NOMO-1 treated with DMSO at 0.1 percent for 48 hours (cell line): ENCODE measurements at regions not wholly inside any gene's neighbourhood (a gene's known extent, or its start where the extent isn't known, plus 50 kb on each side); places are given as distances from the start of the nearest gene placed in this dataset.

Experiments
- DNase-seq: peaks from one replicate; lab custom pipeline; 2025; ENCODE audit not compliant: unreplicated experiment; lab: John Stamatoyannopoulos, UW

GRCh38 chr10:128863411-128863810, 603.6 kb upstream of the MGMT start:
- DNase-seq, result no peak

DNA sequence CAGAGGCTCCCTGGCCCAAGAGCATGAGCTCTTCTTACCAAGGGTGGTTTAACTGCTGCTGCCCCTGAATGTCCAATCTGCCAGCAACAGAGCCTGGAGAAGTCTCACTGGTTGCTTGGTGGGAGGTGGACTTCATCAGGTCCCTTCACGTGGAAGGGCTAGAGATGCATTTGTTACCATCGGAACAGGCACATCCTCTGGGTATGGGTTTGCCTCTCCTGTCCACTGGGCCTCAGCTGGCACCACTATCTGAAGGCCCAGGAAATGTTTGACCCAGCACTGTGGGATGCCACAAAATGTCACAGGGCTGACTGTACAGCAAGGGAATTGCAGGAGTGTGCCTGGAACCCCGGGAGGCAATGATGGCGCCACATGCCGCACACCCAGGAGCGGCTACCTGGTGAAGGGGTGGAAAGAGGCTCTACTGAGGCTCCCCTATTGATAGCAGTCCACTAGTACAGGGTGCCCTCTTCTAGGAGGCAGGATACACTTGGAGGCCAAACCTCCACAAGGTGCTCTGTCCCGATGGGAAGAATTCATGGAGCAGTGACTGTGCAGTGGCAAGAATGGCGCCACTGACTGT, 603.1 kb upstream of the MGMT start:
- no peak for DNase-seq

DNA sequence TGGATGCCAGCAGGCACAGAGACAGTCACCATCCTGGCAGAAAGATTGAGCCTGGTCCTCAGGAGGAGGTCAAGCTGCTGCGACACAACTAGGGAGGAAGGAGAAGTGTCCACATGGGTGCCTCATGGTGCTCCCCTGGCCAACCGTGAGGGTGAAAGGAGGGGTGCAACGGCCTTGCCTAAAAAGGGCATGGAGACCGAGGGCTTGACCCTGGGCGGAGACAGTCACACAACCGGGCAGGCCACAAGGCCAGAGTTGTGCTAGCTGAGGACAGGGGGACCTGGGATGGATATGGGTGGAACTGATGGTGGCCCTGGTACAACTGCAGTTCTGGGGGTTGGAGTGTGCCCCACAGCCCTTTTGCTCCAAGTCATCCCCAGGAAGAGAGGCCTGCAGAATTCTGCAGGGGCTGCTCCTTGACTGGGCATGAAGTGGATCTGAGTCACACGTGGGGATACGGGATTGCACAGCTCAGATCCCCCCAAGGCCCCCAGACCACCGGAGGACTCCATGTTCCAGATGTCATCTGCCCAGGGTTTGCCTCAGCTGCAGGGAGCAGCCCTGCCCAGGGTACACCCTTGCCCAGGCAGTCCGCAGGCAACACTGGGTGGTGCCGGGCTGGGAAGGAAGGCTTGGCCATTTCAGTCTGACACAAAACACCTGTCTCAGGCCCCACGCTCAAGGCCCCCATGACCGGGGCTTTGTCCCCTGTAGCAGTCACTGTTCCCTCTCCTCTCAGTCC, 602.3 kb upstream of the MGMT start:
- no peak for DNase-seq

DNA sequence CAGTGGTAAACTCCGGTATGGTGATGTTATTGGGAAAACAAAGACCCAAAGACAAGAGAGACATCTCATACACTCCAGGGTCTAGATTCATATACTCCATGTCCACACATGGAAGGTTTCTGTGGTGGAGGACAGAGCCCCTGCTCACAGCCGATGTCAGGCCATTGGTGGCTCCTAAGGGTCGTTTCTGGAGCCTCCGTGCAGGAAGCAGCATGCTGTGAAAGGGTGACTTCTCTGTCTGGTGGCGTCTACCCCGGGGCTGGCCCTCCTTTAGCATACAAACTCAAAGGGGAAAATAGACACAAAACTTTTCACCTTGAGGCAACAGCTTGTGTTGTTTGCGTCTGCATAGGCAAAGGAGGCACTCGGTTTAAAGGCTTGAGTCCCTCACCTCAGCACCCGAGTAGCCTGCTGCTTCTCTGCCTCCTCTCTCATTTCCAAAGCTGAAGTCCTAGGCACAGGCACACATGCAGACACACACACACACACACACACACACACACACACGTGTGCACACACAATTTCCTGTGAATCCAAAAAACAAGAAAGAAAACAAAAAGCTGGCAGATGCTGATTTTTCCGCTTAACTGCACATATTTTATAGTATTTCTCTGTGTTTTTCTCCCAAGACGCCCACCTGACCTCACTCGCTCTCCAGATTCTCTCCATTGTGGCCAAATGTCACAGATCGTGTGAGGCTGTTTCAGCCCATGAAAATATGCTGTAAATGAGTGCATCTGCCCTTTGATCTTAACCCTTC, 601.4 kb upstream of the MGMT start:
- no peak for DNase-seq

DNA sequence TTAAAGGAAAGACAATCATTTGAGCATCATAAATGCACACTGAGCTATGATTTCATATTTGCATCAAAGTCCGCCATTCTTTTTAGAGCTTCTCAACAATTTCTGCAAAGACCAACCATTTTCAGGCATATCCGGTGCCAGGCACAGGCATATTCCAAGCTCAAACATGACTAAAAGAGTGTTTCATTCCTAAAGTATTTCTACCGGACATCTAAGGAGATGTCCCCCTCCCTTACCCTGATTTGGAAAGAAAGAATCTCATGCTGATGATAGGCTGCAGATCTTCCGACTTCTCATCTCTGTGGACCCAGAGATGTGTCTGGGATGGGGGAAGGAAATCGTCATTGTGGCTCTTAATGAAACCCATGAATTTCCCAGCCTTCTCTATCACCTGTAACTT, 600.5 kb upstream of the MGMT start:
- no peak for DNase-seq

- no peak for DNase-seq
These were observed 599.8 kb upstream of the MGMT start for GRCh38 chr10:128867210-128867609.

DNA sequence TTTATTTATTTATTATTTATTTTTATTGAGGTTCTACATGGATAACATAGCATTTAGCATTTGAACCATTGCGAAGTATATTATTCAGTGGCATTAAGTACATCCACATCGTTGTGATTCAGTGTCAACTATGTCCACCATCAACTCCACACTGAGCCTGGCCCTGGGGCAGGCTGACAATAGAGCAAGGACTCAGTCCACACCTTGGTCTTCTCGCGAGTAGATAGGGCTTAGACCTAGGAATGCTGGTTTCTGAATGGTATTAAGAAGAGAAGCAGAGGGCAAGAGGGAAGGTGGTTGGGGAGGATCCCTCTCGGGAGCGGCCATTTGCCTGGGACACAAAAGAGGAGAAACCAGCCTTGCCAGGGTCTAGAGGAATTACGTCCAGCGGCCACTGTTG, 599.2 kb upstream of the MGMT start:
- no peak for DNase-seq

DNA sequence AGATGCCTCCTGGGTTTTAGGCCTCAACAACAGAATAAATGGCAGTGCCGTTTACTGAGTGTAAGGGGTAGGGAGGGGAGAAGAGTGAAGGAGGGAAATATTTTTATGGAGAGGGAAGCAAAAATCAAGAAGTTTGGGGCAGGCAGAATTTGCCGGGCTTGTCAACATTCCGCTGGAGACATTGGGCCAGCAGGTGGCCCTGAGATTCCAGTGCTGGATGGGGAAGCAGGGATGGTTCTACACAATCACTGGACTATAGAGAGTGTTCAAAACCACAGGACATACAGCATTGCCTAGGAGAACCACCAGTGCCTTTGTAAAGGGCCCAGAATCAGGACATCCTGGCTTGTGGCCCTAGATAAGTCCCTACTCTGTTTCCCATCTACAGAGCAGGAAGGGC, 598.6 kb upstream of the MGMT start:
- DNase-seq, result no peak

- DNase-seq, result no peak
These were observed 597.8 kb upstream of the MGMT start for GRCh38 chr10:128869101-128869749.

DNA sequence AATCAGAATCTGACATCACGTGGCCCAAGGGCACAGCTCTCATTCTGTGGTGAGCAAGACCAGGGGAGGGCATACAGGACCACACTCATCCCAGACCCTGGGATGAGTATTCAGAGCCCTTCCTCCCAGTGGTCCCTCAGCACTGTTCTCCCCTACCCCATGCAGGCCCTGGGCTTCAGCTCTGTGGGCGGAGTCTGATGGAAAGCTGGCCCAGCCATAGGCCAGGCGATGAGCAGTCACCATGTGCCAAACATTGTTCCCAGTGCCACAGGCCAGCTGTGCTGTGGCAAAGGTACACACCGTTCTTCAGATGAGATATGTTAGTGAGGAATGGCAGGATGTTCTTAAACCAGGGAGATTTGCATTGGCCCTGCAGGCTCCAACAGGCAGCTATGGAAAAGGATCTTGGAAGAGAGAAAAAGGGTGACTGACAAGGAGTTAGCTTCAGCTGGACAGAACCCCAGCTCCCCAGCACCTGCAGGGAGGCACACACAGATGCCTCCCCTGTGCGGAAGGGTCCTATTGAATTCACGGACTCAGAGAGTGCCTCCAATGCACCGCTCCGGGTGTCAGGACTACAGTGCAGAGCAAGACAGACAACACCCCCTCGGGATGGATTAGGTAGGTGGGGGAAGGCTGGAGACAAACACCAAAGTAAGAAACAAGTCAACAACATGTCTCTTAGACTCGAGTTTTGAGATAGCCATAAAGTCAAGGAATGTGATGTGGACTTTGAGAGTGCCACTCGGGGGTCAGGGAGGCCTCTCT, 596.0 kb upstream of the MGMT start:
- no peak for DNase-seq

- DNase-seq, result no peak
These were observed 595.3 kb upstream of the MGMT start for GRCh38 chr10:128871671-128872231.

GRCh38 chr10:128873411-128874054, 593.5 kb upstream of the MGMT start:
- no peak for DNase-seq

DNA sequence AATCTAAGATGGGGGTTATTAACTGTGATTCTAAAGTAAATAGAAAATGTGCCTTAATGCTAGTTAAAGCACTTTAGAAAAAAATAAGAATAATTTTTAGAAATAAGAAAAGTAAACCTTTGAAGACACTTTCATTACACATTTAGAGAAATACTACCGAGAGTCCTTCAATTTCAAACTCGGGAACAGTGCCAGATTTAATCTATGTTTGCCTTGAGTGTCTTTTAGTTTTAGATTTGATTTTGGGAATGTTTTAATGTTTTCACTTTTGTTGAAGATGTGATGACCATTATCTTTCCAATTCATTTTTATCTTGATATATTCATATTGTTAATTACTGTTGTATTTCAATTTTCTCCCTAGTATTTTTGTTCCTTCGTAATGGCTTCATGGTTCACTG, 592.7 kb upstream of the MGMT start:
- DNase-seq, result no peak

DNA sequence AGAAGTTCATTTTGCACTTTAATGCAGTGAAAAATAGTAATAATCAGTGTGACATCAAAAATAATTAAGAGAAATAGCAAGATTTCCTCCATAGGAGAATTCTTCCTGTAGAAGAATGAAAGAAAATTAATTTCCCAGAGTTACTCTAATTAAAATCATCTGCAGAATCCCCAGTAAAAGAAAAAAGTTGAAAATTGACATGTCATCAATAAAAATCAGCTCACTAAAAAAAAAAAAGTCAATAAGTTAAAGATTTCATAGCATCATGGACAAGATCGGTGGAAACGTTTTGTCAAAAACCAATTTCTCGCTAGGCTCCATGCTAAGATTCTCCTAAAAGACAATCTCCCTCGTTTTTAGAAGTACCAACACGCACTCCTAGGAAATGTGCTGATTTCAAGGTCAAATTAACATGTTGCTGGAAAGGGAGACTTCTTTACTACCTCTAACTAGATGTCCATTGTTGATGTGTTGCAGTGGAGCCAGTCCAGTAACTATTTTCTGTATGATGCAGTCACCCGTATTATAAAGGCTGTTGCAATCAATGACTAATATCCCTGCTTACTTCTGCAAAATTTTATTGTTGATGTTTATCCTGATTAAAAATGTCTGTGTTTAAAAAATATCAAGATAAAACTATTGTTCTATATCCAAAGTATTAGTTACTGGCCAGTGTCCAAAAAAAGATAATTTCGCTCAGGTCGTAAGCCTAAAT, 591.9 kb upstream of the MGMT start:
- DNase-seq, result no peak

DNA sequence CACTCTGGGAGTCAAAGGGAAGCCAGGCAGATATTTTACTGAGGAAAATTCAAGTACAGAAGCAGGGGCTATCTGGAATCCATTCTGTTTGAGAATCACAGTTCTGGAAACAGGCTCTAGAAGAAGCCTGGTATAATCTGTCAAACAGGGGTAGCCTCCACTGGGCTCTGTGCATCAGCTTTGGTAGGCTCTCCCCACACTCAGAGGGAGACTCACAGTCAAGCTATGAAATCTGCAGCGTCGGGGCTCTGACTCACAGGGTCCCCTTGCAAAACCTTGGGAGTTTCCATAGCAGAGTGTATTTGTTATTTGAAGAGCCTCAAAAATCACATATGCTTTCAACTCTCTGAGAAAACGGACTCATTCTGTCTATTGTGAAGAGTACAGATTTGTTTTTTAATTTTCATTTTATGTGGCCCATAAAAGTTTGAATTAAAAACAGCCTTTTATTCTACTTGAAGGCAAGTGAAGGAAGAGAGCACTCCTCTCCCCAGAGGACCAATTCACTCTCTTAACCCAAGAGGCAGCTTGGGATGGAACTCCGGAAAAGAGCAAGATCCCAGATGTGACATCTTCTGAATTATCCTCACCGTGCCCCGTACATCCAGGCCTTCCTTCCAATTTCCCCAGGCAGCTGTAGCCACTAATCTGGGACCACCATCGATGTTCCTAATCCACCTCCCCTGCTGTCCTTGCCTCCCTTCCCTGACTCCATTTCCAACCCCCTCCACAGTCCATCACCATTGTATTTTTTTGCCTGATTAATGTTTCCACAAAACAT, 590.9 kb upstream of the MGMT start:
- no peak for DNase-seq

DNA sequence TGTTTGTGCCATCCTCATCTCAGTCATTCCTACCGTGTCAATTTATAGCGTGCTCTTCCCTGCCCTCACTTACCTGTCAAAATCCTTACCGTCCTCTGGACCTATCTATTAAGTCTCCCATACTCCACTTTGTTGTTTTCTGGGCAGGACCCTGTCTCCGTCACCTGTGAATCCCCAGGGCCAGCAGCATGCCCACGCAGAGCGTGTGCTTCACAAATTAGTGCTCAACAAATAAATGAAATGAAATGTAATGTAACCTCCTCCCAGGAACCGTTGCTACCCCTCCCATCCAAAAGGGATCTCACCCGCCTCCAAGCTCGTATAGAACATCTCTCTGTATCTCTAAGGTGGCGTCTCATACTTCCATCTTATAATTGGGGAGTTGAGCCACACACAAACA, 589.9 kb upstream of the MGMT start:
- DNase-seq, result no peak

GRCh38 chr10:128877936-128878335, 589.1 kb upstream of the MGMT start:
- no peak for DNase-seq

DNA sequence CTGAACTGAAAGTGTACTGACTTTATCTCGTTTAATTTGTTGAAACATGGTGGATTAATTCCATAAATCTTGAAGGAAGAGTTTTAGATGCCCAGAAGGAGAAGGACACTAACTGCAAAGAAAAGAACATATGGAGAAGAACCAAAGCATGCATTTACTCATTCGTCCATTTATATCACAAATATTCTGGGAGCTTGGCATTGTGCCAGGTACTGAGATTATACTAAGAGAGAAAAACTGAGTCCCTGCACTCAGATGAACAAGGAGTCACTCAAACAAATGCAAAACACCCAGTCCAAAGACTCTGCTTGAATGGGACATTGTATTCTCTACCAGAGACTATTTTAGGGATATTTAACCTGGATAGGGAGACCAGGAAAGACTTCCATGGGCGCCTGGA, 588.0 kb upstream of the MGMT start:
- no peak for DNase-seq
